ENCODE measurements at regions not wholly inside any gene's neighbourhood (a gene's known extent, or its start where the extent isn't known, plus 50 kb on each side); places are given as distances from the start of the nearest gene placed in this dataset.

GRCh38 chr10:36026081-36026480 lies 384.0 kb upstream of the FZD8 start (continued):
- no peak for TF ChIP-seq CHD7 (IDR thresholded peaks at IDR 0.05; ENCODE audit: insufficient replicate concordance, low read length)
- TF ChIP-seq YY1 (IDR thresholded peaks at IDR 0.05; ENCODE audit: low read depth, low read length): no peak
- TF ChIP-seq TAF1 (IDR thresholded peaks at IDR 0.05; ENCODE audit: low read depth, low read length): no peak
- no peak for TF ChIP-seq EZH2 (IDR thresholded peaks at IDR 0.05; ENCODE audit: low read depth, low read length, severe bottlenecking)
- TF ChIP-seq CHD2 (IDR thresholded peaks at IDR 0.05; ENCODE audit: low read length): no peak
- no peak for TF ChIP-seq POU5F1 (IDR thresholded peaks at IDR 0.05; ENCODE audit: low read depth, low read length)
- TF ChIP-seq CBX5 (IDR thresholded peaks at IDR 0.05; ENCODE audit: low read depth, low read length): no peak
- no peak for TF ChIP-seq MAX (IDR thresholded peaks at IDR 0.05)
- no peak for TF ChIP-seq NANOG (IDR thresholded peaks at IDR 0.05; ENCODE audit: insufficient read depth, low read depth, low read length, poor library complexity, severe bottlenecking)
- TF ChIP-seq USF2 (IDR thresholded peaks at IDR 0.05; ENCODE audit: low read length): no peak
